ENCODE measurements at regions not wholly inside any gene's neighbourhood (a gene's known extent, or its start where the extent isn't known, plus 50 kb on each side); places are given as distances from the start of the nearest gene placed in this dataset.

- Histone ChIP-seq H3K27me3 (ENCODE audit: control insufficient read depth in 4 of 4, insufficient read depth in 4 of 4, low read length in 3 of 4) (peaks cover 0 to 3% (median 0%) of the 10 kb centered on the region in 4 donors), H3K27ac (ENCODE audit: low read depth in 1 of 2, low read length in 2 of 2) (no peak overlapping the region), H3K36me3 (ENCODE audit: control insufficient read depth in 4 of 4, insufficient read depth in 3 of 4, low read depth in 1 of 4, low read length in 3 of 4) (no peaks in the 10 kb centered on the region), H3K9ac (ENCODE audit: low read depth in 1 of 2, low read length in 2 of 2) (no peak overlapping the region), H3K4me3 (ENCODE audit: low read depth in 1 of 3, low read length in 3 of 3) (no peak overlapping the region), H3K9me3 (ENCODE audit: control insufficient read depth in 4 of 4, low read length in 3 of 4) (peaks cover 0 to 3% (median 0%) of the 10 kb centered on the region in 4 donors), H3K4me1 (ENCODE audit: control insufficient read depth in 4 of 4, insufficient read depth in 4 of 4, low read length in 3 of 4) (no peaks in the 10 kb centered on the region)
- TF ChIP-seq, protein P1, sequence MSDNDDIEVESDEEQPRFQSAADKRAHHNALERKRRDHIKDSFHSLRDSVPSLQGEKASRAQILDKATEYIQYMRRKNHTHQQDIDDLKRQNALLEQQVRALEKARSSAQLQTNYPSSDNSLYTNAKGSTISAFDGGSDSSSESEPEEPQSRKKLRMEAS (IDR thresholded peaks at IDR 0.05) = no peak
- no peak for TF ChIP-seq FOXA2 (IDR thresholded peaks at IDR 0.05)
- TF ChIP-seq YY1 (IDR thresholded peaks at IDR 0.05) = no peak
- no peak for TF ChIP-seq EGR1 (IDR thresholded peaks at IDR 0.05; ENCODE audit: low read depth in 2 of 2)
- no peak for TF ChIP-seq JUND (IDR thresholded peaks at IDR 0.05)
- TF ChIP-seq ATF3 (IDR thresholded peaks at IDR 0.05) = no peak
- TF ChIP-seq NR2F2 (IDR thresholded peaks at IDR 0.05) = no peak
- no peak for TF ChIP-seq REST (IDR thresholded peaks at IDR 0.05)
- TF ChIP-seq GABPA (IDR thresholded peaks at IDR 0.05 in 1 of 2, conservative IDR thresholded peaks at IDR 0.05 in 1 of 2) = no peak
- TF ChIP-seq FOXA1 (IDR thresholded peaks at IDR 0.05) = no peak
- TF ChIP-seq ZBTB33 (IDR thresholded peaks at IDR 0.05) = no peak
- no peak for TF ChIP-seq TAF1 (conservative IDR thresholded peaks at IDR 0.05)
- 73% methylated on average over 5 of the region's 5 CpGs for WGBS
- no peak for DNase-seq (ENCODE audit: low spot score)
These were observed 149.9 kb upstream of the PIRT start for GRCh38 chr17:10987786-10988185.

DNA sequence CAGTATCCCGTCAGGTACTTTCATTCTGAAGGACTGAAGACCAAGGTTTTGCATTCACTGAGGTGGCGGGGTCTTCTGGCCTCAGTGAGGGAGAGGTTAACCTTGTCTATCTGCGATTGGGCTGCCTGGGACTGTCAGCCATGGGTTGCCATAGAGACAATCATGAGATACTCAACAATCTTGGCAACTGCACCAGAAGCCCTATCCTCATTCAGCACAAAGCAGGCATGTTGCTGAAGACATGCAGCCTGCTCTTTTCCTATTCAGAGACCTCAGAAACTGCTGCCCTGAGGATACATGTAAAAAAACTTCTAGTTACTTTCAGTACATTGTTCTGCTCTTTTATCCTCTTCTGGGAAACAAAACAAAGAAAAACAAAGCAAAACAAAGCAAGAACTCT is 146.3 kb upstream of the PIRT start:
- TF ChIP-seq YY1 (IDR thresholded peaks at IDR 0.05) (no peak), RAD21 (IDR thresholded peaks at IDR 0.05) (no peak), TAF1 (conservative IDR thresholded peaks at IDR 0.05) (no peak), FOXA2 (IDR thresholded peaks at IDR 0.05) (no peak), FOXA1 (IDR thresholded peaks at IDR 0.05) (no peak), ATF3 (IDR thresholded peaks at IDR 0.05) (no peak), EGR1 (IDR thresholded peaks at IDR 0.05; ENCODE audit: low read depth in 2 of 2) (no peak), RXRA (IDR thresholded peaks at IDR 0.05) (no peak), HNF4A (conservative IDR thresholded peaks at IDR 0.05) (no peak), JUND (IDR thresholded peaks at IDR 0.05) (no peak), HNF4G (IDR thresholded peaks at IDR 0.05) (no peak)
- TF ChIP-seq, protein P1 (IDR thresholded peaks at IDR 0.05) = no peak
- TF ChIP-seq, protein P2, sequence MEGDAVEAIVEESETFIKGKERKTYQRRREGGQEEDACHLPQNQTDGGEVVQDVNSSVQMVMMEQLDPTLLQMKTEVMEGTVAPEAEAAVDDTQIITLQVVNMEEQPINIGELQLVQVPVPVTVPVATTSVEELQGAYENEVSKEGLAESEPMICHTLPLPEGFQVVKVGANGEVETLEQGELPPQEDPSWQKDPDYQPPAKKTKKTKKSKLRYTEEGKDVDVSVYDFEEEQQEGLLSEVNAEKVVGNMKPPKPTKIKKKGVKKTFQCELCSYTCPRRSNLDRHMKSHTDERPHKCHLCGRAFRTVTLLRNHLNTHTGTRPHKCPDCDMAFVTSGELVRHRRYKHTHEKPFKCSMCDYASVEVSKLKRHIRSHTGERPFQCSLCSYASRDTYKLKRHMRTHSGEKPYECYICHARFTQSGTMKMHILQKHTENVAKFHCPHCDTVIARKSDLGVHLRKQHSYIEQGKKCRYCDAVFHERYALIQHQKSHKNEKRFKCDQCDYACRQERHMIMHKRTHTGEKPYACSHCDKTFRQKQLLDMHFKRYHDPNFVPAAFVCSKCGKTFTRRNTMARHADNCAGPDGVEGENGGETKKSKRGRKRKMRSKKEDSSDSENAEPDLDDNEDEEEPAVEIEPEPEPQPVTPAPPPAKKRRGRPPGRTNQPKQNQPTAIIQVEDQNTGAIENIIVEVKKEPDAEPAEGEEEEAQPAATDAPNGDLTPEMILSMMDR (IDR thresholded peaks at IDR 0.05; ENCODE audit: low read depth, low read length, missing input control) = no peak
- no peaks in the 10 kb centered on the region for H3K4me1 ChIP-seq (ENCODE audit: control insufficient read depth in 4 of 4, insufficient read depth in 4 of 4, low read length in 3 of 4)
- H3K4me3 ChIP-seq (ENCODE audit: low read depth in 1 of 3, low read length in 3 of 3) = no peak overlapping the region
- H3K27me3 ChIP-seq (ENCODE audit: control insufficient read depth in 4 of 4, insufficient read depth in 4 of 4, low read length in 3 of 4) = peaks cover 0 to 3% (median 0%) of the 10 kb centered on the region in 4 donors
- no peak for DNase-seq (ENCODE audit: low spot score)
- peaks cover 0 to 3% (median 0%) of the 10 kb centered on the region in 4 donors for H3K9me3 ChIP-seq (ENCODE audit: control insufficient read depth in 4 of 4, low read length in 3 of 4)
- H3K9ac ChIP-seq (ENCODE audit: low read depth in 1 of 2, low read length in 2 of 2) = no peak overlapping the region
- H3K36me3 ChIP-seq (ENCODE audit: control insufficient read depth in 4 of 4, insufficient read depth in 3 of 4, low read depth in 1 of 4, low read length in 3 of 4) = no peaks in the 10 kb centered on the region
- no peak overlapping the region for H3K27ac ChIP-seq (ENCODE audit: low read depth in 1 of 2, low read length in 2 of 2)
- WGBS = 73% methylated on average over 3 of the region's 3 CpGs
